Kidney epithelial cell (primary cell): ENCODE measurements at regions not wholly inside any gene's neighbourhood (a gene's known extent, or its start where the extent isn't known, plus 50 kb on each side); places are given as distances from the start of the nearest gene placed in this dataset.

ENCODE experiments used
- DNase-seq: peaks from one replicate; pipeline ENCODE4 v3.0.0-alpha.2; 2010; ENCODE audit warnings: low read depth
- H3K27me3 ChIP-seq: 2 replicates; pipeline ENCODE4 v1.6.0; 2011; ENCODE audit warnings: low read length; ENCODE audit not compliant: control insufficient read depth, insufficient read depth
- H3K36me3 ChIP-seq: 2 replicates; pipeline ENCODE4 v1.5.1; 2011; ENCODE audit warnings: low read length; ENCODE audit not compliant: control insufficient read depth, insufficient read depth
- H3K4me3 ChIP-seq: 2 replicates; pipeline ENCODE4 v1.5.1; 2011; ENCODE audit warnings: low read depth, mild to moderate bottlenecking, control low read depth, low read length
- CTCF ChIP-seq: IDR thresholded peaks from 2 replicates; pipeline ENCODE4 v1.5.1; 2011; ENCODE audit warnings: mild to moderate bottlenecking, moderate library complexity, low read length, control low read depth, inconsistent platforms; ENCODE audit not compliant: insufficient read depth, poor library complexity, severe bottlenecking

- Histone ChIP-seq H3K27me3 (no peaks in the 10 kb centered on the region), H3K36me3 (no peaks in the 10 kb centered on the region), H3K4me3 (no peak overlapping the region)
- TF ChIP-seq CTCF = no peak
- DNase-seq = no peak
Measured at GRCh38 chr2:191556463-191556862, 121.5 kb upstream of the NABP1 start.

- no peaks in the 10 kb centered on the region for H3K27me3 ChIP-seq
Measured at GRCh38 chr2:191557841-191558240, 120.1 kb upstream of the NABP1 start.

GRCh38 chr2:191559569-191559968 lies 118.4 kb upstream of the NABP1 start:
- TF ChIP-seq CTCF = no peak
- DNase-seq = no peak
- no peak overlapping the region for H3K4me3 ChIP-seq
- no peaks in the 10 kb centered on the region for H3K36me3 ChIP-seq
- no peaks in the 10 kb centered on the region for H3K27me3 ChIP-seq

More at GRCh38 chr2:191557841-191558240, 120.1 kb upstream of the NABP1 start:
- DNase-seq = no peak
- no peak overlapping the region for H3K4me3 ChIP-seq
- H3K36me3 ChIP-seq = no peaks in the 10 kb centered on the region
- no peak for TF ChIP-seq CTCF

- no peak for TF ChIP-seq CTCF
- no peak overlapping the region for H3K4me3 ChIP-seq
- no peaks in the 10 kb centered on the region for H3K27me3 ChIP-seq
- no peak for DNase-seq
- no peaks in the 10 kb centered on the region for H3K36me3 ChIP-seq
Measured at GRCh38 chr2:191560411-191560980, 117.4 kb upstream of the NABP1 start.

- H3K27me3 ChIP-seq = no peaks in the 10 kb centered on the region
- no peak for TF ChIP-seq CTCF
- DNase-seq = no peak
- H3K4me3 ChIP-seq = no peak overlapping the region
- H3K36me3 ChIP-seq = no peaks in the 10 kb centered on the region
Measured at GRCh38 chr2:191565120-191565519, 112.8 kb upstream of the NABP1 start.

GRCh38 chr2:191565647-191566198 lies 112.2 kb upstream of the NABP1 start:
- no peak overlapping the region for H3K4me3 ChIP-seq
- no peak for DNase-seq
- no peak for TF ChIP-seq CTCF
- no peaks in the 10 kb centered on the region for H3K36me3 ChIP-seq
- H3K27me3 ChIP-seq = no peaks in the 10 kb centered on the region
